ENCODE measurements at regions not wholly inside any gene's neighbourhood (a gene's known extent, or its start where the extent isn't known, plus 50 kb on each side); places are given as distances from the start of the nearest gene placed in this dataset.

DNA sequence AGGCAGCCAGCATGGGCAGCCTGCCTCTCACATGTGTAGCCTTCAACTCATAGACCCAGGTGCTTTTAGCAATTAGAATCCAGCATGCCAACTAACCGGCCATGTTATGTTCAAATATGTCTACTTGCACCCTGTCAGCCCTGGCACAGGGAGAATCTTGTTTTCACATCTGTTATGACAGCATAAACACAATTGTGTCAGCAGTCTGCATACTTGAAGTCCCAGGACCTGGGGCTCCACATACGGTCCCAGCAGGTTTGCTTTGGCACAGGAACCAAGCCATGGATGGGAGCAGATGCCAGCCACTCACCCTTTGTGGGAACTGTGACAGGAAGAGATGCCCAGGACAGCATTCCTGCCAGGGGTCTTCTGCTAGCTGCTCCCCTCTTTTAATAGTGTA is 67.2 kb upstream of the SYNDIG1 start:
- TF ChIP-seq, protein P1, sequence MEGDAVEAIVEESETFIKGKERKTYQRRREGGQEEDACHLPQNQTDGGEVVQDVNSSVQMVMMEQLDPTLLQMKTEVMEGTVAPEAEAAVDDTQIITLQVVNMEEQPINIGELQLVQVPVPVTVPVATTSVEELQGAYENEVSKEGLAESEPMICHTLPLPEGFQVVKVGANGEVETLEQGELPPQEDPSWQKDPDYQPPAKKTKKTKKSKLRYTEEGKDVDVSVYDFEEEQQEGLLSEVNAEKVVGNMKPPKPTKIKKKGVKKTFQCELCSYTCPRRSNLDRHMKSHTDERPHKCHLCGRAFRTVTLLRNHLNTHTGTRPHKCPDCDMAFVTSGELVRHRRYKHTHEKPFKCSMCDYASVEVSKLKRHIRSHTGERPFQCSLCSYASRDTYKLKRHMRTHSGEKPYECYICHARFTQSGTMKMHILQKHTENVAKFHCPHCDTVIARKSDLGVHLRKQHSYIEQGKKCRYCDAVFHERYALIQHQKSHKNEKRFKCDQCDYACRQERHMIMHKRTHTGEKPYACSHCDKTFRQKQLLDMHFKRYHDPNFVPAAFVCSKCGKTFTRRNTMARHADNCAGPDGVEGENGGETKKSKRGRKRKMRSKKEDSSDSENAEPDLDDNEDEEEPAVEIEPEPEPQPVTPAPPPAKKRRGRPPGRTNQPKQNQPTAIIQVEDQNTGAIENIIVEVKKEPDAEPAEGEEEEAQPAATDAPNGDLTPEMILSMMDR (IDR thresholded peaks at IDR 0.05), result no peak
- TF ChIP-seq EP300 (IDR thresholded peaks at IDR 0.05) (no peak), POLR2A (IDR thresholded peaks at IDR 0.05) (no peak)

Measured in upper lobe of left lung (tissue), 4 donors.